A673 (cell line): ENCODE measurements at regions not wholly inside any gene's neighbourhood (a gene's known extent, or its start where the extent isn't known, plus 50 kb on each side); places are given as distances from the start of the nearest gene placed in this dataset.

Source experiments
- CTCF ChIP-seq: fragments of 300-800, 200-600 bp; sonication (generic); conservative IDR thresholded peaks from 2 replicates; pipeline ENCODE4 v1.5.1; 2017; ENCODE audit warnings: low read depth, mild to moderate bottlenecking, antibody characterized with exemption, low read length, moderate library complexity, mixed read lengths
- EZH2 ChIP-seq: fragments of 200-600 bp; sonication (generic); IDR thresholded peaks from 2 replicates; pipeline ENCODE4 v1.6.1; 2017; ENCODE audit warnings: borderline replicate concordance, low read depth, mild to moderate bottlenecking, mixed read lengths, antibody characterized with exemption, low read length; ENCODE audit not compliant: poor library complexity, severe bottlenecking

DNA sequence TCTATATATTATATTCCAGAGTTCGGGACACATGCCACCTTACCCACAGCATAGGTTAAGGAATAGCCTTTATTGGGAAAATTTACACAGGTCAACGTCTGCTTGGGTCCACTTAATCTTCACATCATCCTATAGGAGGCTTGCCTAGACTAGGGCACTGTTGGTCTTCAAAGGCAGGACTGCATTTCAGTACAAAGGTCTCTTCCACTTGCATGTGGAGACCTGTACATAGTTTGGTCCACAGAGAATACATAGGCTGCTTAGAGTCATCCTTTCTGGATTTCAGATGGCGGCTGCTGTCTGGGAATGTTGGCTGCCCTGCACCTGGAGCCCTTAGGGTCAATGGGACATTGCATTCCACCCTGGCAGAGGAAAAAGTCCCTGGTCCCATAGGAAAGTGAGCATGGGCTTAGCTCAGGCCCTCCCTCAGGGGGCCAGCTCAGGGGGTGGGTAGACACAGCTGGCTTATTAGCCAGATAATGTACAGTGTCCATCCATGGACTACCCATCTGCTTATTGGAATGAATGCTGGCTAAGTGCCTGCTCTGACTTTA is 75.3 kb upstream of the TGFBR2 start:
- TF ChIP-seq EZH2 (no peak), CTCF (no peak)
